GM12874 (cell line): ENCODE measurements at regions not wholly inside any gene's neighbourhood (a gene's known extent, or its start where the extent isn't known, plus 50 kb on each side); places are given as distances from the start of the nearest gene placed in this dataset.

Source experiments
- CTCF ChIP-seq: IDR thresholded peaks from 2 replicates; pipeline ENCODE4 v1.5.1; 2011; ENCODE audit warnings: low read depth, mild to moderate bottlenecking, control low read depth, low read length, moderate library complexity; ENCODE audit not compliant: insufficient read depth

DNA sequence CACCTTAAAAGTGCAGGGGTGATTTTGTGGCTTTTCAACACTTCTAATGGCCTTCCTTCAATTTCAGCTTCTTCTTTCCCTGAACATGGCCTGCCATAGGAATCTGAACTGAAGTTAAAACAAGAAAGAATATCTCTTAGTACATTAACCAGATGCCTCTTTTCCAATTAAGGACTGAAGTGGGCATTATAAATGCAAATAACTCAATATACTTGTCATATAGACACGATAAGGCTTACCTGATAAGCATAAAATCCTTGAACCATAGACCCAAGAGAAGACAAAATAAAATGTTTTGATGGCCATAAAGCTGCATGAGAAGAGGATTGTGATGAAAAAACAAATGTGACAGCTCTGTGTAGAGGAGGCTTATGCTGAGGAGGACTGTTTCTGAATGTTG lies 173.1 kb downstream of the MC4R start:
- no peak for TF ChIP-seq CTCF

- TF ChIP-seq CTCF, result no peak
Measured at GRCh38 chr18:60197671-60198462, 174.7 kb downstream of the MC4R start.

GRCh38 chr18:60196836-60197606 lies 175.6 kb downstream of the MC4R start:
- TF ChIP-seq CTCF, result no peak

DNA sequence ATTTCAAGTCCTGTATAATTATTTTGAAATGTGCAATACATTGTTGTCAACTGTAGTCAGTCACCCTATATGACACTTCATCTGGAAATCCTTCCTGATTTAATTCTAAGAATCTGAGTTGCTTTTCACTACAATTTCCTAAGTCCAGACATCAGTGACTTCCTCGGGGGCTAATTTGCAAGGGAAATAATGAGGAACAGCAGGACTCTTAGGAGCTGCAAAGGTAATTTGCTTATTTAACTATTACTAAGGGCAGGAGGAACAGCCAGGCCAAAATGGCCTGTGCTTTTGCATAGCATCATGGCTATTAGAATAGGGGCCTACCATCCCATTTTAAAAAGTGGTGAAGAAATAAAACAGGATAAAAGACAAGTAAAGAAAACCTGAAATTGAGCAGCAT lies 178.8 kb downstream of the MC4R start:
- no peak for TF ChIP-seq CTCF

- TF ChIP-seq CTCF, result no peak
Measured at GRCh38 chr18:60191926-60192325, 180.6 kb downstream of the MC4R start.

GRCh38 chr18:60189856-60190255 lies 182.7 kb downstream of the MC4R start:
- TF ChIP-seq CTCF, result no peak

- no peak for TF ChIP-seq CTCF
Measured at GRCh38 chr18:60188958-60189357, 183.6 kb downstream of the MC4R start.
